ENCODE measurements at regions not wholly inside any gene's neighbourhood (a gene's known extent, or its start where the extent isn't known, plus 50 kb on each side); places are given as distances from the start of the nearest gene placed in this dataset.

- intact Hi-C loops (cut with micrococcal nuclease), result no loop called here
Measured at GRCh38 chr4:177569434-177569833, 127.2 kb upstream of the AGA start.

- intact Hi-C loops (cut with micrococcal nuclease), result no loop called here
Measured at GRCh38 chr4:177573507-177573906, 131.3 kb upstream of the AGA start.

- intact Hi-C loops (cut with micrococcal nuclease), result no loop called here
Measured at GRCh38 chr4:177574446-177574845, 132.2 kb upstream of the AGA start.

GRCh38 chr4:177579649-177580048 is 137.4 kb upstream of the AGA start:
- intact Hi-C loops (cut with micrococcal nuclease), result no loop called here

- intact Hi-C loops (cut with micrococcal nuclease), result no loop called here
Measured at GRCh38 chr4:177582992-177583391, 140.8 kb upstream of the AGA start.

GRCh38 chr4:177587989-177588388 is 145.8 kb upstream of the AGA start:
- intact Hi-C loops (cut with micrococcal nuclease), result no loop called here

- intact Hi-C loops (cut with micrococcal nuclease), result no loop called here
Measured at GRCh38 chr4:177595386-177595785, 153.1 kb upstream of the AGA start.

- intact Hi-C loops (cut with micrococcal nuclease), result no loop called here
Measured at GRCh38 chr4:177596035-177596434, 153.8 kb upstream of the AGA start.

GRCh38 chr4:177596991-177597390 is 154.8 kb upstream of the AGA start:
- intact Hi-C loops (cut with micrococcal nuclease), result no loop called here

GRCh38 chr4:177605252-177605651 is 163.0 kb upstream of the AGA start:
- intact Hi-C loops (cut with micrococcal nuclease), result no loop called here

GRCh38 chr4:177607111-177607573 is 164.9 kb upstream of the AGA start:
- intact Hi-C loops (cut with micrococcal nuclease), result no loop called here

- intact Hi-C loops (cut with micrococcal nuclease), result no loop called here
Measured at GRCh38 chr4:177611974-177612664, 169.9 kb upstream of the AGA start.

GRCh38 chr4:177612684-177613083 is 170.4 kb upstream of the AGA start:
- intact Hi-C loops (cut with micrococcal nuclease), result no loop called here

- intact Hi-C loops (cut with micrococcal nuclease), result no loop called here
Measured at GRCh38 chr4:177632481-177632880, 190.2 kb upstream of the AGA start.

- intact Hi-C loops (cut with micrococcal nuclease), result no loop called here
Measured at GRCh38 chr4:177638871-177639270, 196.6 kb upstream of the AGA start.

- intact Hi-C loops (cut with micrococcal nuclease), result no loop called here
Measured at GRCh38 chr4:177640864-177641263, 198.6 kb upstream of the AGA start.

GRCh38 chr4:177660223-177660622 is 218.0 kb upstream of the AGA start:
- intact Hi-C loops (cut with micrococcal nuclease), result no loop called here

- intact Hi-C loops (cut with micrococcal nuclease), result no loop called here
Measured at GRCh38 chr4:177667687-177668086, 225.4 kb upstream of the AGA start.

- intact Hi-C loops (cut with micrococcal nuclease), result no loop called here
Measured at GRCh38 chr4:177671387-177671786, 229.2 kb upstream of the AGA start.

- intact Hi-C loops (cut with micrococcal nuclease), result no loop called here
Measured at GRCh38 chr4:177671845-177672244, 229.6 kb upstream of the AGA start.

- intact Hi-C loops (cut with micrococcal nuclease), result no loop called here
Measured at GRCh38 chr4:177673985-177674489, 231.8 kb upstream of the AGA start.

- intact Hi-C loops (cut with micrococcal nuclease), result no loop called here
Measured at GRCh38 chr4:177680308-177680707, 238.1 kb upstream of the AGA start.

- intact Hi-C loops (cut with micrococcal nuclease), result no loop called here
Measured at GRCh38 chr4:177681902-177682301, 239.7 kb upstream of the AGA start.
